Fibroblast of lung (primary cell): ENCODE measurements at regions not wholly inside any gene's neighbourhood (a gene's known extent, or its start where the extent isn't known, plus 50 kb on each side); places are given as distances from the start of the nearest gene placed in this dataset.

ENCODE experiments used
- DNase-seq, 2 donors: peaks; one replicate each; pipeline versions ENCODE4 v3.0.0 to v3.0.0-alpha.2; 2010; ENCODE audit warnings: low read depth in 2 of 2
- H2AFZ ChIP-seq: 2 replicates; pipeline ENCODE4 v1.5.1; 2012; ENCODE audit warnings: low read length, control low read depth, inconsistent platforms
- H3K27ac ChIP-seq: 2 replicates; pipeline ENCODE4 v1.5.1; 2011; ENCODE audit warnings: low read length, control low read depth; ENCODE audit not compliant: insufficient read depth
- H3K27me3 ChIP-seq: 2 replicates; pipeline ENCODE4 v1.5.1; 2011; ENCODE audit warnings: mild to moderate bottlenecking, low read length; ENCODE audit not compliant: control insufficient read depth, insufficient read depth
- H3K36me3 ChIP-seq: 2 replicates; pipeline ENCODE4 v1.5.1; 2011; ENCODE audit warnings: low read length; ENCODE audit not compliant: control insufficient read depth, insufficient read depth
- H3K4me1 ChIP-seq: 2 replicates; pipeline ENCODE4 v1.5.1; 2011; ENCODE audit warnings: low read length; ENCODE audit not compliant: control insufficient read depth, insufficient read depth; ENCODE audit errors: extremely low read depth
- H3K4me2 ChIP-seq: 2 replicates; pipeline ENCODE4 v1.5.1; 2011; ENCODE audit warnings: low read length, control low read depth; ENCODE audit not compliant: insufficient read depth; ENCODE audit errors: extremely low read depth
- H3K4me3 ChIP-seq, 4 experiments: fragments of 200-600 bp in 1 of 4; sonication (generic) in 1 of 4; replicated peaks in 1 of 4; 2 replicates each; pipeline ENCODE4 v1.5.1; 2011 to 2016; ENCODE audit warnings: low read length in 4 of 4, low read depth in 3 of 4, mild to moderate bottlenecking in 3 of 4, control low read depth in 2 of 4, inconsistent platforms in 1 of 4, mixed read lengths in 1 of 4; ENCODE audit not compliant: insufficient read depth in 1 of 4; ENCODE audit errors: control extremely low read depth in 1 of 4
- H3K79me2 ChIP-seq: 2 replicates; pipeline ENCODE4 v1.5.1; 2012; ENCODE audit warnings: mild to moderate bottlenecking, low read length, inconsistent platforms; ENCODE audit not compliant: control insufficient read depth, insufficient read depth
- H3K9ac ChIP-seq: 2 replicates; pipeline ENCODE4 v1.5.1; 2011; ENCODE audit warnings: mild to moderate bottlenecking, low read length, control low read depth; ENCODE audit not compliant: insufficient read depth
- H3K9me3 ChIP-seq: 2 replicates; pipeline ENCODE4 v1.5.1; 2012; ENCODE audit warnings: low read depth, low read length; ENCODE audit not compliant: control insufficient read depth, insufficient read depth
- H4K20me1 ChIP-seq: 2 replicates; pipeline ENCODE4 v1.5.1; 2011; ENCODE audit warnings: low read length; ENCODE audit not compliant: control insufficient read depth, insufficient read depth; ENCODE audit errors: extremely low read depth
- CTCF ChIP-seq, 2 donors: IDR thresholded peaks in 1 of 2; conservative IDR thresholded peaks in 1 of 2; 1 replicate in 1 of 2; 2 replicates in 1 of 2; pipeline ENCODE4 v1.5.1; 2011 to 2012; ENCODE audit warnings: low read length in 2 of 2, control low read depth in 1 of 2, inconsistent platforms in 1 of 2, low read depth in 1 of 2, mild to moderate bottlenecking in 1 of 2
- EZH2 ChIP-seq: IDR thresholded peaks from 2 replicates; pipeline ENCODE4 v1.5.1; 2012; ENCODE audit warnings: low read length, control low read depth, mild to moderate bottlenecking; ENCODE audit errors: missing control alignments

- H3K4me2 ChIP-seq, result no peak overlapping the region
- H3K27me3 ChIP-seq, result no peaks in the 10 kb centered on the region
- H3K9ac ChIP-seq, result no peak overlapping the region
- H3K79me2 ChIP-seq, result no peaks in the 10 kb centered on the region
- H3K4me3 ChIP-seq, result no peak overlapping the region
- no peaks in the 10 kb centered on the region for H4K20me1 ChIP-seq
- no peak for TF ChIP-seq EZH2
- no peak for TF ChIP-seq CTCF (conservative IDR thresholded peaks at IDR 0.05 in 1 of 2, IDR thresholded peaks at IDR 0.05 in 1 of 2; ENCODE audit: low read depth in 1 of 2, low read length in 2 of 2)
- no peaks in the 10 kb centered on the region for H3K4me1 ChIP-seq
- no peak for DNase-seq
- no peak overlapping the region for H2AFZ ChIP-seq
- H3K9me3 ChIP-seq, result no peaks in the 10 kb centered on the region
- no peaks in the 10 kb centered on the region for H3K36me3 ChIP-seq
- H3K27ac ChIP-seq, result no peak overlapping the region
Measured at GRCh38 chr16:52652033-52652432, 105.1 kb upstream of the TOX3 start.

GRCh38 chr16:52650789-52651188, 103.8 kb upstream of the TOX3 start:
- H3K27me3 ChIP-seq, result no peaks in the 10 kb centered on the region
- H3K4me2 ChIP-seq, result no peak overlapping the region
- H3K79me2 ChIP-seq, result no peaks in the 10 kb centered on the region
- no peaks in the 10 kb centered on the region for H3K36me3 ChIP-seq
- no peak overlapping the region for H3K27ac ChIP-seq
- H3K4me1 ChIP-seq, result no peaks in the 10 kb centered on the region
- no peak overlapping the region for H3K4me3 ChIP-seq
- DNase-seq, result no peak
- no peaks in the 10 kb centered on the region for H3K9me3 ChIP-seq
- H4K20me1 ChIP-seq, result no peaks in the 10 kb centered on the region
- H2AFZ ChIP-seq, result no peak overlapping the region
- TF ChIP-seq EZH2, result no peak
- no peak for TF ChIP-seq CTCF (conservative IDR thresholded peaks at IDR 0.05 in 1 of 2, IDR thresholded peaks at IDR 0.05 in 1 of 2; ENCODE audit: low read depth in 1 of 2, low read length in 2 of 2)
- no peak overlapping the region for H3K9ac ChIP-seq

- H3K4me2 ChIP-seq, result no peak overlapping the region
- no peaks in the 10 kb centered on the region for H3K27me3 ChIP-seq
- H3K4me1 ChIP-seq, result no peaks in the 10 kb centered on the region
- H4K20me1 ChIP-seq, result no peaks in the 10 kb centered on the region
- no peak for DNase-seq
- H3K79me2 ChIP-seq, result no peaks in the 10 kb centered on the region
- H2AFZ ChIP-seq, result no peak overlapping the region
- no peaks in the 10 kb centered on the region for H3K9me3 ChIP-seq
- H3K4me3 ChIP-seq, result no peak overlapping the region
- H3K9ac ChIP-seq, result no peak overlapping the region
- TF ChIP-seq CTCF (conservative IDR thresholded peaks at IDR 0.05 in 1 of 2, IDR thresholded peaks at IDR 0.05 in 1 of 2; ENCODE audit: low read depth in 1 of 2, low read length in 2 of 2) (no peak), EZH2 (no peak)
- no peaks in the 10 kb centered on the region for H3K36me3 ChIP-seq
- H3K27ac ChIP-seq, result no peak overlapping the region
Measured at GRCh38 chr16:52650318-52650717, 103.4 kb upstream of the TOX3 start.
